SK-N-MC (cell line): ENCODE measurements at regions not wholly inside any gene's neighbourhood (a gene's known extent, or its start where the extent isn't known, plus 50 kb on each side); places are given as distances from the start of the nearest gene placed in this dataset.

Experiments used
- EZH2 ChIP-seq: fragments of 200-600 bp; sonication (generic); IDR thresholded peaks from one replicate; pipeline ENCODE4 v1.6.1; 2017; ENCODE audit warnings: antibody characterized with exemption
- POLR2AphosphoS5 ChIP-seq: IDR thresholded peaks from 2 replicates; pipeline ENCODE4 v1.6.1; 2012; ENCODE audit warnings: mild to moderate bottlenecking, low read depth, low read length, borderline replicate concordance

DNA sequence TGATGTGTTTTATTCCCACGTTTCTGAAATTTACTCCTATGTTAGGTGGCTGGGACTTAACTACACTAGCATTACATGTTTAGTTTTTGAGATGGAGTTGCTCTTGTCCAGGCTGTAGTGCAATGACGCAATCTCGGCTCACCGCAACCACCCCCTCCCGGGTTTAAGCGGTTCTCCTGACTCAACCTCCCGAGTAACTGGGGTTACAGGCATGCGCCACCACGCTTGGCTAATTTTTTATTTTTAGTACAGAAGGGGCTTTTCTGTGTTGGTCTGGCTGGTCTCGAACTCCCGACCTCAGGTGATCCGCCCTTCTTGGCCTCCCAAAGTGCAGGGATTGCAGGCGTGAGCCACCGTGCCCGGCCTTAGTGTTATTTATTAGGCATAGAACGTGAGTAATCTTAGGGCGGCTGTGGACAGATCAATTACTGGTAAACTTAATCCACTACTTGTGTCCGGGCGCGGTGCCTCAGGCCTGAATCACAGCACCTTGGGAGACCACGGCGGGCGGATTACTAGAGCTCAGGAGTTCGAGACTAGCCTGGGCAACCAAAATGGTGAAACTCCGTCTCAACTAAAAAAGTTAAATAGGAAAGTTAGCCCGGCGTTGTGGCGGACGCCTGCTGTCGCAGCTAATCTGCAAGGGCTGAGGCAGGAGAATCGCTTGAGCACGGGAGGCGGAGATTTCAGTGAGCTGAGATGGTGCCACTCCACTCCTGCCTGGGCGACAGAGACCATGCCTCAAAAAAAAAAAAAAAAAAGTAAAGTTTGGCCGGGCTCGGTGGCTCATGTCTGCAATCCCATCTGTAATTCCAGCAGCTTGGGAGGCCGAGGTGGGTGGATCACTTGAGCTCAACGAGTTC lies 123.7 kb upstream of the BTN3A2 start:
- TF ChIP-seq POLR2AphosphoS5 (no peak), EZH2 (no peak)
